GM23248 (cell line): ENCODE measurements at regions not wholly inside any gene's neighbourhood (a gene's known extent, or its start where the extent isn't known, plus 50 kb on each side); places are given as distances from the start of the nearest gene placed in this dataset.

ENCODE experiments used
- EZH2 ChIP-seq: fragments of 200-600 bp; sonication (generic); IDR thresholded peaks from 2 replicates; pipeline ENCODE4 v1.6.1; 2018; ENCODE audit warnings: antibody characterized with exemption, mild to moderate bottlenecking; ENCODE audit not compliant: insufficient read depth, poor library complexity, severe bottlenecking
- EZH2phosphoT487 ChIP-seq: fragments of 200-600 bp; sonication (generic); IDR thresholded peaks from 2 replicates; pipeline ENCODE4 v1.6.1; 2018; ENCODE audit warnings: antibody characterized with exemption, moderate library complexity, mild to moderate bottlenecking, low read depth; ENCODE audit not compliant: insufficient read depth

DNA sequence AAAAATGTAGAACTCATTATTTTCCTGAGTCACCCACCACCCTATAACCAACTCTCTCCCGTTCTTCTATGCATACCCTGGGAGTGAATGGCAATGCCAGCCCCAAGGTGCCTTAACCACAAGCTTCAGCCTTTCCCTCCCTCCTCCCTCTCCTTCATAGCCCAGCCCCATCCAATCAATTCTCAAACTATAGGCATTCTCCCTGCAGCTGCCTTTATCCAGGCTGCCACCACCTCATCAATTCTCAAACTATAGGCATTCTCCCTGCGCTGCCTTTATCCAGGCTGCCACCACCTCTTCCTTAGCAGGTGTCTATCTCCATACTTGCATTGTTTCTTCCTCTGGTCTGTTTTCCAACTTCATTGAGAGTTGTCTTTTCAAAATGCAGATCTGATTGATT, 77.1 kb downstream of the PLEKHG1 start:
- TF ChIP-seq EZH2phosphoT487 = no peak
- no peak for TF ChIP-seq EZH2
